Stimulated activated effector memory CD8-positive, alpha-beta T cell treated with anti-CD3 and anti-CD28 coated beads, Interleukin-12 subunit alpha, Interleukin-12 subunit beta, amount 100 ng/mL, for 72 hours (primary cell): ENCODE measurements at regions not wholly inside any gene's neighbourhood (a gene's known extent, or its start where the extent isn't known, plus 50 kb on each side); places are given as distances from the start of the nearest gene placed in this dataset.
A peak's percentile ranks its signal among the peaks of the same experiment; 100 is the strongest.
"Not testable (repeated sequence)": the region's sequence is repeated elsewhere in the genome, so short reads cannot be mapped to it uniquely, and the experiment has no call there.

Source experiments
- ATAC-seq: fragments of 150-1000 bp; cut with Tn5 transposase; 2 replicates; pipeline ENCODE4 v1.10.0; 2021
- DNase-seq, 2 donors: peaks; one replicate each; pipeline ENCODE4 v3.0.0; 2021 to 2022; ENCODE audit warnings: low spot score in 2 of 2
- H3K27ac Mint-ChIP-seq: one replicate; pipeline ENCODE4 v1.8.0; 2022; ENCODE audit warnings: mild to moderate bottlenecking, mixed read lengths
- H3K36me3 Mint-ChIP-seq: one replicate; pipeline ENCODE4 v1.8.0; 2022; ENCODE audit warnings: mild to moderate bottlenecking, mixed read lengths
- H3K4me1 Mint-ChIP-seq: one replicate; pipeline ENCODE4 v1.8.0; 2022; ENCODE audit warnings: mixed read lengths
- H3K4me3 Mint-ChIP-seq: one replicate; pipeline ENCODE4 v1.8.0; 2022; ENCODE audit warnings: mild to moderate bottlenecking, mixed read lengths
- H3K9me3 Mint-ChIP-seq: one replicate; pipeline ENCODE4 v1.8.0; 2022; ENCODE audit warnings: mixed read lengths

DNA sequence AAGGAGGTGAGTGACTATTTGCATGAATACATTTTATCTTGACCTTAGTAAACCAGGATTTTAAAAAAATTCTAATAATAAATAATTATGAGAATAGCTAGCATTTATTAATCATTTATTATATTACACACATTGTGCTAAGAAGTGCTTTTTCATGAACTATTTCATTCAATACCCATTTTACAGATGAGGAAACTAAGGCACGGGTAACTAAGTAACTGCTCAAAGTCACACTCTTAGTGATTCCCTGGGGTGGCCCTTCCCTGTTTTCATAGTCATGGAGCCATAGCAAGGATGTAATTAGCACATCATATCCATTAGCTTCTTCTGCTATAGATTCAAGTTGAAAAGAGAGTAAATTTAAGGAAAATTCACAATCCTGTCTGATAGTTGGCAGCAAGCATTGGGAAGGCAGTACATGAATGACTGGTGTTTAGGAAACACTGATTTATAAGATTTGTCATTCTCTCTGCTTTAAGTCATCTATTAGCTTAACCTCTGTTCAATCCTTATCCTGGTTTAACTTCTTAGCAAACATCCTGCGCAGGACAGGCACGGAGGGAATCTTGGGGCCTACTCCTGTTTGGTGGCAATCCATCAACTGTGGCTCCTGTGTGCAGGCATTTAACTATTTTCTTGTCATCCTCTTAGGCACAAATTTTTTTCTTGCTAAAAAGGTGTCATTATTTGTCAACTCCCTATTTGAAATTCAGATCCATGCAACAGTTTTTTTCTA lies 68.3 kb downstream of the RIN2 start:
- DNase-seq = no peak
- Mint-ChIP-seq H3K27ac (no peak overlapping the region), H3K4me1 (peaks cover 15% of the 10 kb centered on the region), H3K9me3 (no peaks in the 10 kb centered on the region), H3K36me3 (no peaks in the 10 kb centered on the region), H3K4me3 (no peak overlapping the region)
- no peak for ATAC-seq

GRCh38 chr20:19827818-19828217 lies 69.8 kb downstream of the RIN2 start:
- Mint-ChIP-seq H3K27ac (no peak overlapping the region), H3K36me3 (no peaks in the 10 kb centered on the region), H3K9me3 (no peaks in the 10 kb centered on the region), H3K4me3 (no peak overlapping the region), H3K4me1 (peaks cover 21% of the 10 kb centered on the region)
- DNase-seq (no peak), ATAC-seq (no peak)

DNA sequence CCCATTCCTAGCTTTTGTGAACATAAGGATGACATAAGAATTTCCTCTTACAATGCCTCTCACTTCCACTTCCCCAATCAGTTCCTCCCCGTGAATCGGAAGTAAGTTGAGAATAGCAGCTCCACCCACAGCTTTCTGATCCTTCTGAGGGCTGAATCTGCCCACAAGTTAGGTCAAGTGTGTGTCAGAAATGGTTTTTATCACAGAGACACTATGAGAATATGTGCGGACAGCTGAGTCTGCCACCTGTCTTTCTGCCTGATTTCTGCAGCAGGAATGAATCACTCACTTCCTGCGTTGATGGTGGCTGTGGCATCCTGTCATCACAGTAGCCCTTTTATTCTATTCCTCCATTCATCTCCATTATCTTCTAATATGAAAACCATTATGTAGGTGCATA lies 70.2 kb downstream of the RIN2 start:
- DNase-seq = no peak

GRCh38 chr20:19830211-19830785 lies 72.2 kb downstream of the RIN2 start:
- peaks cover 28% of the 10 kb centered on the region for H3K4me1 Mint-ChIP-seq
- DNase-seq = no peak
- H3K27ac Mint-ChIP-seq = no peak overlapping the region
- ATAC-seq = no peak
- H3K9me3 Mint-ChIP-seq = no peaks in the 10 kb centered on the region
- no peak overlapping the region for H3K4me3 Mint-ChIP-seq
- no peaks in the 10 kb centered on the region for H3K36me3 Mint-ChIP-seq

More for the DNA sequence above, 70.2 kb downstream of the RIN2 start:
- Mint-ChIP-seq H3K9me3 (no peaks in the 10 kb centered on the region), H3K4me1 (peaks cover 25% of the 10 kb centered on the region), H3K27ac (no peak overlapping the region), H3K4me3 (no peak overlapping the region), H3K36me3 (no peaks in the 10 kb centered on the region)
- ATAC-seq = peak; percentile 87

- ATAC-seq (no peak), DNase-seq (no peak)
- H3K4me3 Mint-ChIP-seq = no peak overlapping the region
- H3K27ac Mint-ChIP-seq = no peak overlapping the region
- no peaks in the 10 kb centered on the region for H3K36me3 Mint-ChIP-seq
- peaks cover 27% of the 10 kb centered on the region for H3K4me1 Mint-ChIP-seq
- H3K9me3 Mint-ChIP-seq = no peaks in the 10 kb centered on the region
Measured at GRCh38 chr20:19832875-19833274, 74.8 kb downstream of the RIN2 start.

- Mint-ChIP-seq H3K4me1 (peaks cover 22% of the 10 kb centered on the region), H3K9me3 (no peaks in the 10 kb centered on the region), H3K4me3 (no peak overlapping the region), H3K36me3 (no peaks in the 10 kb centered on the region), H3K27ac (no peak overlapping the region)
- no peak for DNase-seq
- ATAC-seq = no peak
Measured at GRCh38 chr20:19833395-19833794, 75.3 kb downstream of the RIN2 start.

DNA sequence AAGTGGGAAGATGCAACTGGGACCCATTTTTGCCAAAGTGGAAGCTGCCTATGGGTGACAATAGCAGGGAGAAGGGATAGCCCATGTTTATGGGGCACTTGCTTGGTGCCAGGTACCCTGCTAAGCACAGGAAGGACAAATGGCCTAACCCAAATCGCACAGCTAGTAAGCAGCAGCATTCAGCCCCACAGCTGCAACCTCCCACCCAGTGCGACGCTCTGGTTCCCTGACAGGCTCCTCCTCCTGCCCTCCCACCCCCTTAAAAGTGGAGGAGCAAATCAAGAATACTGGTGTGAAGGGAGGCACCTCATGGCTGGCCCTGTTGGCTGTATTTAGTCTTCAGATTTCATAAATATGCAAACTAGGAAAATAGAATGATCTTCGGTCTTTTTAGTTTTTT lies 76.2 kb downstream of the RIN2 start:
- Mint-ChIP-seq H3K9me3 (no peaks in the 10 kb centered on the region), H3K27ac (no peak overlapping the region), H3K4me1 (peaks cover 13% of the 10 kb centered on the region), H3K4me3 (no peak overlapping the region), H3K36me3 (no peaks in the 10 kb centered on the region)
- no peak for DNase-seq
- ATAC-seq = no peak

- no peak overlapping the region for H3K4me3 Mint-ChIP-seq
- H3K27ac Mint-ChIP-seq = no peak overlapping the region
- DNase-seq = no peak
- ATAC-seq = no peak
- H3K36me3 Mint-ChIP-seq = no peaks in the 10 kb centered on the region
- no peaks in the 10 kb centered on the region for H3K9me3 Mint-ChIP-seq
- H3K4me1 Mint-ChIP-seq = peaks cover 13% of the 10 kb centered on the region
Measured at GRCh38 chr20:19834783-19835182, 76.7 kb downstream of the RIN2 start.

GRCh38 chr20:19835533-19836222 lies 77.6 kb downstream of the RIN2 start:
- DNase-seq (no peak), ATAC-seq (no peak)
- Mint-ChIP-seq H3K4me3 (no peak overlapping the region), H3K4me1 (peaks cover 13% of the 10 kb centered on the region), H3K36me3 (no peaks in the 10 kb centered on the region), H3K27ac (no peak overlapping the region), H3K9me3 (no peaks in the 10 kb centered on the region)

DNA sequence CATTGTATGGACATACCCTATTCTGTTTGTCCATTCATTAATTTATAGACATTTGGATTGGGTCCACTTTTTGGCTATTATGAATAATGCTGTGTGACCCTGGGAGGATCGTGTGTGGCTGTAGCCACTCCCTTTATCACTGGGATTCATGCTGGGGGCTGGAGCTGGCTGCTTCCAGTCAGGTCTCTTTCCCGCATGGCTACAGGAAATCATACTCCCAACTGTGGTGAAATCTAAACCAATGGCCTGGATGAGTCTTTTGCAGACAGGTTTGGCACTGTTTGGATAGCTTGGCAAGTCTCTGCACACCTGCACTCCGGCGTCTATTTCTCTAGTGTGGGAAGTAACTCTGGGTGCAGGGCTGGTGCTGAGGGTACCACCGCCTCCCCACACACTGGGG lies 80.4 kb downstream of the RIN2 start:
- DNase-seq = no peak

DNA sequence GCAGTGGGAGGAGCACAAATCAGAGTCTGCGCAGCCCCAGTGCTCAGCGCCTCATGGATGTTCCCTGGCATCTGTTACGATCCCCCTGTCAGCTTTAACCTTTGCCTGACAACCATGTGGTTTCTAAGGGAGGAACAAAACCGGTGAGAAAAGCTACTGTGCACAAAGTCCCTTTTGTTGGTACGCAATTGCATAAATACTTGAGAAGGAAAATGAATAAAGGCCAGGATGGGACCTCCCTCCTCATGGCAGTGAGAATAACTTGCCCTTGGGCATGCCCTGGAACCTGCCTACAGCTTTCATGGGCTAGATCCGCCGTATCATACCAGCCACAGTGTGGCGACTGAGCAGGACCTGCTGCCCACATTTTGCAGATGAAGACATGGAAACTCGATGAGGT lies 81.0 kb downstream of the RIN2 start:
- H3K4me1 Mint-ChIP-seq = no peaks in the 10 kb centered on the region

More for the DNA sequence above, 80.4 kb downstream of the RIN2 start:
- no peak for ATAC-seq
- Mint-ChIP-seq H3K4me3 (no peak overlapping the region), H3K9me3 (no peaks in the 10 kb centered on the region), H3K27ac (no peak overlapping the region), H3K36me3 (no peaks in the 10 kb centered on the region), H3K4me1 (peaks cover under 1% of the 10 kb centered on the region)

GRCh38 chr20:19840111-19840710 lies 82.2 kb downstream of the RIN2 start:
- H3K9me3 Mint-ChIP-seq = peaks cover 3% of the 10 kb centered on the region
- no peak for DNase-seq
- H3K27ac Mint-ChIP-seq = no peak overlapping the region

More for the DNA sequence above, 81.0 kb downstream of the RIN2 start:
- ATAC-seq (no peak), DNase-seq (no peak)
- H3K36me3 Mint-ChIP-seq = no peaks in the 10 kb centered on the region
- H3K9me3 Mint-ChIP-seq = no peaks in the 10 kb centered on the region
- no peak overlapping the region for H3K27ac Mint-ChIP-seq
- no peak overlapping the region for H3K4me3 Mint-ChIP-seq

DNA sequence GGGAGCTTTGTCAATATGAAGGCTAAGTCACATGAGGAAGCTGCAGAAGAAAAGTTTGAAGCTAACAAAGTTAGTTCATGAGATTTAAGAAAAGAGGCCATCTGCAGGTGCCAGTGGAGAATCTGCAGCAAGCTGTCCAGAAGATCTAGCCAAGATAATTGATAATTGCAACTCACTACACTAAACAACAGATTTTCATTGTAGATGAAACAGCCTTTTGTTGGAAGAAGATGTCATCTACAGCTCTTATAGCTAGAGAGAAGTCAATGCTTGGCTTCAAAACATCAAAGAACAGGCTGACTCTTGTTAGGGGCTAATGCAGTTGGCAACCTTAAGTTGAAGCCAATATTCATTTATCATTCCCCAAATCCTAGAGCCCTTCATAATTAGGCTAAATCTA lies 83.7 kb downstream of the RIN2 start:
- H3K4me1 Mint-ChIP-seq = no peaks in the 10 kb centered on the region
- peaks cover 3% of the 10 kb centered on the region for H3K9me3 Mint-ChIP-seq
- no peak overlapping the region for H3K27ac Mint-ChIP-seq
- ATAC-seq = no peak
- DNase-seq = no peak
- H3K36me3 Mint-ChIP-seq = no peaks in the 10 kb centered on the region
- H3K4me3 Mint-ChIP-seq = no peak overlapping the region

More at GRCh38 chr20:19840111-19840710, 82.2 kb downstream of the RIN2 start:
- no peak for ATAC-seq
- H3K4me1 Mint-ChIP-seq = no peaks in the 10 kb centered on the region
- no peak overlapping the region for H3K4me3 Mint-ChIP-seq
- H3K36me3 Mint-ChIP-seq = no peaks in the 10 kb centered on the region

GRCh38 chr20:19844850-19845249 lies 86.8 kb downstream of the RIN2 start:
- H3K36me3 Mint-ChIP-seq, H3K4me3 Mint-ChIP-seq, H3K27ac Mint-ChIP-seq, ATAC-seq, H3K4me1 Mint-ChIP-seq, H3K9me3 Mint-ChIP-seq, DNase-seq: not testable (repeated sequence)

GRCh38 chr20:19847383-19847782 lies 89.3 kb downstream of the RIN2 start:
- no peak overlapping the region for H3K27ac Mint-ChIP-seq
- DNase-seq (no peak), ATAC-seq (no peak)
- no peaks in the 10 kb centered on the region for H3K4me1 Mint-ChIP-seq
- peaks cover 3% of the 10 kb centered on the region for H3K9me3 Mint-ChIP-seq
- H3K4me3 Mint-ChIP-seq = no peak overlapping the region
- no peaks in the 10 kb centered on the region for H3K36me3 Mint-ChIP-seq
